ENCODE measurements at regions not wholly inside any gene's neighbourhood (a gene's known extent, or its start where the extent isn't known, plus 50 kb on each side); places are given as distances from the start of the nearest gene placed in this dataset.

DNA sequence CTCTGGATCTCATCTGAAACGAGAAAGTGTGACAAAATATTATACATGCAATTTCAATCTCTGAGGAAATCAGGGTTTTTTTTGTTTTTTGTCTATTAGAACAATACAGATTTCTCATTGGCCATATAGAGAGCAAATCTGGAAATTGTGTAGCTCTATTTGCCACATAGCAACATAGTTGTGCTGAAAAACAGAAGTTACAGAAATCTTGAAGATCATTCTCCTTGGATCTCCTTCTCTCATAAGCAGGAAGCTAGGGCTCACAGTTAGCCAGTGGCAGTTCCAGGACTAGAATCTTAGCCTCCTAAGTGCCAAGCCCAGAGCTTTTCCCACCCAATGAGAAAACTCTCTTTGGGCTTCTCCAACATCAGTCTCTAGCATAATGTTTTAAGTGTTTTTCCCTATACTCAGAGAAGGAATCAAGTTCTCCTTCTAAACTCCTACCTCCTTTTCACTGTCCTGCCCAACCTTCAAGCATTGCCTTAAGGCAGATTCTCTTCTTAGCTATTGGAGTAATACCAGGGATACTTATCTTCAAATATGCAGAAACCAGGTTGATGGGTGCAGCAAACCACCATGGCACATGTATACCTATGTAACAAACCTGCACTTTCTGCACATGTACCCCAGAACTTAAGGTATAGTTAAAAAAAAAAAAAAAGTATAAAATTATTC lies 211.6 kb downstream of the ALDH8A1 start:
- TF ChIP-seq, protein P1, sequence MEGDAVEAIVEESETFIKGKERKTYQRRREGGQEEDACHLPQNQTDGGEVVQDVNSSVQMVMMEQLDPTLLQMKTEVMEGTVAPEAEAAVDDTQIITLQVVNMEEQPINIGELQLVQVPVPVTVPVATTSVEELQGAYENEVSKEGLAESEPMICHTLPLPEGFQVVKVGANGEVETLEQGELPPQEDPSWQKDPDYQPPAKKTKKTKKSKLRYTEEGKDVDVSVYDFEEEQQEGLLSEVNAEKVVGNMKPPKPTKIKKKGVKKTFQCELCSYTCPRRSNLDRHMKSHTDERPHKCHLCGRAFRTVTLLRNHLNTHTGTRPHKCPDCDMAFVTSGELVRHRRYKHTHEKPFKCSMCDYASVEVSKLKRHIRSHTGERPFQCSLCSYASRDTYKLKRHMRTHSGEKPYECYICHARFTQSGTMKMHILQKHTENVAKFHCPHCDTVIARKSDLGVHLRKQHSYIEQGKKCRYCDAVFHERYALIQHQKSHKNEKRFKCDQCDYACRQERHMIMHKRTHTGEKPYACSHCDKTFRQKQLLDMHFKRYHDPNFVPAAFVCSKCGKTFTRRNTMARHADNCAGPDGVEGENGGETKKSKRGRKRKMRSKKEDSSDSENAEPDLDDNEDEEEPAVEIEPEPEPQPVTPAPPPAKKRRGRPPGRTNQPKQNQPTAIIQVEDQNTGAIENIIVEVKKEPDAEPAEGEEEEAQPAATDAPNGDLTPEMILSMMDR (conservative IDR thresholded peaks at IDR 0.05): no peak
- no peak for TF ChIP-seq ZFX (IDR thresholded peaks at IDR 0.05)
